ENCODE measurements at regions not wholly inside any gene's neighbourhood (a gene's known extent, or its start where the extent isn't known, plus 50 kb on each side); places are given as distances from the start of the nearest gene placed in this dataset.

DNA sequence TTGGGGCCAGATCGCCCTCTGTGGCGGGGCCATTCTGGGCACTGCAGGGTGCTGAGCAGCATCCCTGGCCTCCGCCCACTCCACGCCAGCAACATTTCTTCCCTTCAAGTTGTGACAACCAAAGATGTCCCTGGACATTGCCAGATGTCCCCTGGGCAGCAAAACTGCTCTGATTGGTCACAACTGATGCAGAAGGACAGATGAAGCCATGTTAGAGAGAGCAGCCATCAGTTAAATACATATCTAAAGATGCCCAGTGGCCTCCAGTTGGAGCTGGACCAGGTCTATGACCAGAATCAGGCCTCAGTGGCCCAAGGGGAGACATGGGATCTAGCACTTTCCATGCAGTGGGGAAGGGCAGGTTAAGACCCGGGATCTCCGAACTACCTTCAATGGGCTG lies 125.7 kb downstream of the PTPRS start:
- dilution Hi-C loops (cut with MboI; ENCODE audit: extremely low pct_ligation_motif_present, low sequenced_read_pairs) = no loop called here
- FAIRE-seq = no peak
- H3K4me2 ChIP-seq (ENCODE audit: control insufficient read depth, extremely low read depth, insufficient read depth, low read depth, low read length) = no peak overlapping the region
- H4K20me1 ChIP-seq (ENCODE audit: control insufficient read depth, extremely low read depth, insufficient read depth, low read length) = no peaks in the 10 kb centered on the region
- H3K9me3 ChIP-seq (ENCODE audit: control insufficient read depth, low read depth, low read length) = no peaks in the 10 kb centered on the region
- H3K36me3 ChIP-seq (ENCODE audit: control insufficient read depth in 2 of 2, extremely low read depth in 1 of 2, insufficient read depth in 2 of 2, low read length in 2 of 2) = peaks cover 0 to 18% of the 10 kb centered on the region in 2 experiments
- no peak for DNase-seq (ENCODE audit: low read depth, low spot score)
- H3K79me2 ChIP-seq (ENCODE audit: control insufficient read depth, insufficient read depth, low read length) = no peaks in the 10 kb centered on the region
- H2AFZ ChIP-seq (ENCODE audit: control insufficient read depth, low read length) = no peak overlapping the region
- H3K27me3 ChIP-seq (ENCODE audit: control insufficient read depth, extremely low read depth, insufficient read depth, low read length) = no peaks in the 10 kb centered on the region
- no peak overlapping the region for H3K27ac ChIP-seq (ENCODE audit: control insufficient read depth, insufficient read depth, low read length)
- no peaks in the 10 kb centered on the region for H3K9me1 ChIP-seq (ENCODE audit: control insufficient read depth, extremely low read depth, insufficient read depth, low read length)
- TF ChIP-seq, protein P1, sequence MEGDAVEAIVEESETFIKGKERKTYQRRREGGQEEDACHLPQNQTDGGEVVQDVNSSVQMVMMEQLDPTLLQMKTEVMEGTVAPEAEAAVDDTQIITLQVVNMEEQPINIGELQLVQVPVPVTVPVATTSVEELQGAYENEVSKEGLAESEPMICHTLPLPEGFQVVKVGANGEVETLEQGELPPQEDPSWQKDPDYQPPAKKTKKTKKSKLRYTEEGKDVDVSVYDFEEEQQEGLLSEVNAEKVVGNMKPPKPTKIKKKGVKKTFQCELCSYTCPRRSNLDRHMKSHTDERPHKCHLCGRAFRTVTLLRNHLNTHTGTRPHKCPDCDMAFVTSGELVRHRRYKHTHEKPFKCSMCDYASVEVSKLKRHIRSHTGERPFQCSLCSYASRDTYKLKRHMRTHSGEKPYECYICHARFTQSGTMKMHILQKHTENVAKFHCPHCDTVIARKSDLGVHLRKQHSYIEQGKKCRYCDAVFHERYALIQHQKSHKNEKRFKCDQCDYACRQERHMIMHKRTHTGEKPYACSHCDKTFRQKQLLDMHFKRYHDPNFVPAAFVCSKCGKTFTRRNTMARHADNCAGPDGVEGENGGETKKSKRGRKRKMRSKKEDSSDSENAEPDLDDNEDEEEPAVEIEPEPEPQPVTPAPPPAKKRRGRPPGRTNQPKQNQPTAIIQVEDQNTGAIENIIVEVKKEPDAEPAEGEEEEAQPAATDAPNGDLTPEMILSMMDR (optimal IDR thresholded peaks at IDR 0.05 in 1 of 3, IDR thresholded peaks at IDR 0.05 in 1 of 3, conservative IDR thresholded peaks at IDR 0.05 in 1 of 3; ENCODE audit: extremely low read depth in 1 of 3, insufficient read depth in 2 of 3, low read length in 3 of 3) = no peak
- TF ChIP-seq EZH2 (IDR thresholded peaks at IDR 0.05; ENCODE audit: low read length) = no peak
- no peaks in the 10 kb centered on the region for H3K4me1 ChIP-seq (ENCODE audit: control insufficient read depth, extremely low read depth, insufficient read depth, low read length)
- no peak overlapping the region for H3K9ac ChIP-seq (ENCODE audit: control insufficient read depth, extremely low read depth, insufficient read depth, low read length)
- no peak overlapping the region for H3K4me3 ChIP-seq (ENCODE audit: control insufficient read depth in 2 of 3, extremely low read depth in 1 of 3, insufficient read depth in 2 of 3, low read depth in 1 of 3, low read length in 3 of 3)

DNA sequence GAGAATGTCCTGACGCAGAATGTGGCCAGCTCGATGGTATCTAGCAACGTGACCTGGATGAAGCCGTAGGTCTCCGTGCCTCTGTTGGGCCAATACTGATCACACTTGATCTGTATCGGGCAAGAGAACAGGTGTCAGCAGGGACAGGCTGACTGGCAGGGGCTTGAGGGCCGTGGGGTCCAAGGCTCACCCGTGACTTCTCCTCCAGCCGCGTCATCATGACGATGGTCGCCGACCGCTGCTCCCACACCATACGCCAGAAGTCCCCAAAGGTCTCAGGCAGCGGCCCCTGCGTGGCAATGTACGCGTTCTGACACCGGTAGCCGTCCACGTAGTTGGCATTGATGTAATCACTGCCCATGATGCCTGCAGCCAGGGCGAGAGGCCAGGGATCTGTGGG lies 126.2 kb downstream of the PTPRS start:
- no peaks in the 10 kb centered on the region for H3K79me2 ChIP-seq (ENCODE audit: control insufficient read depth, insufficient read depth, low read length)
- H4K20me1 ChIP-seq (ENCODE audit: control insufficient read depth, extremely low read depth, insufficient read depth, low read length) = no peaks in the 10 kb centered on the region
- H3K27me3 ChIP-seq (ENCODE audit: control insufficient read depth, extremely low read depth, insufficient read depth, low read length) = no peaks in the 10 kb centered on the region
- TF ChIP-seq EZH2 (IDR thresholded peaks at IDR 0.05; ENCODE audit: low read length) = no peak
- TF ChIP-seq, protein P1 (optimal IDR thresholded peaks at IDR 0.05 in 1 of 3, IDR thresholded peaks at IDR 0.05 in 1 of 3, conservative IDR thresholded peaks at IDR 0.05 in 1 of 3; ENCODE audit: extremely low read depth in 1 of 3, insufficient read depth in 2 of 3, low read length in 3 of 3) = no peak
- H3K9ac ChIP-seq (ENCODE audit: control insufficient read depth, extremely low read depth, insufficient read depth, low read length) = no peak overlapping the region
- H3K27ac ChIP-seq (ENCODE audit: control insufficient read depth, insufficient read depth, low read length) = no peak overlapping the region
- no peak for DNase-seq (ENCODE audit: low read depth, low spot score)
- H3K9me3 ChIP-seq (ENCODE audit: control insufficient read depth, low read depth, low read length) = no peaks in the 10 kb centered on the region
- H3K4me2 ChIP-seq (ENCODE audit: control insufficient read depth, extremely low read depth, insufficient read depth, low read depth, low read length) = no peak overlapping the region
- H3K36me3 ChIP-seq (ENCODE audit: control insufficient read depth in 2 of 2, extremely low read depth in 1 of 2, insufficient read depth in 2 of 2, low read length in 2 of 2) = peaks cover 0 to 17% of the 10 kb centered on the region in 2 experiments
- H3K4me1 ChIP-seq (ENCODE audit: control insufficient read depth, extremely low read depth, insufficient read depth, low read length) = no peaks in the 10 kb centered on the region
- dilution Hi-C loops (cut with MboI; ENCODE audit: extremely low pct_ligation_motif_present, low sequenced_read_pairs) = no loop called here
- no peaks in the 10 kb centered on the region for H3K9me1 ChIP-seq (ENCODE audit: control insufficient read depth, extremely low read depth, insufficient read depth, low read length)
- no peak overlapping the region for H2AFZ ChIP-seq (ENCODE audit: control insufficient read depth, low read length)
- H3K4me3 ChIP-seq (ENCODE audit: control insufficient read depth in 2 of 3, extremely low read depth in 1 of 3, insufficient read depth in 2 of 3, low read depth in 1 of 3, low read length in 3 of 3) = no peak overlapping the region
- no peak for FAIRE-seq
